ENCODE measurements at regions not wholly inside any gene's neighbourhood (a gene's known extent, or its start where the extent isn't known, plus 50 kb on each side); places are given as distances from the start of the nearest gene placed in this dataset.

GRCh38 chr5:174991847-174992246 is 267.5 kb downstream of the MSX2 start:
- no peak for TF ChIP-seq CTCF (conservative IDR thresholded peaks at IDR 0.05; ENCODE audit: low read length)
- DNase-seq (ENCODE audit: low read depth): no peak
- no peak overlapping the region for H3K4me3 ChIP-seq (ENCODE audit: low read length)

GRCh38 chr5:174990909-174991308 is 266.5 kb downstream of the MSX2 start:
- TF ChIP-seq CTCF (conservative IDR thresholded peaks at IDR 0.05; ENCODE audit: low read length): no peak

GRCh38 chr5:174987443-174988012 is 263.1 kb downstream of the MSX2 start:
- no peak for TF ChIP-seq CTCF (conservative IDR thresholded peaks at IDR 0.05; ENCODE audit: low read length)
- no peak overlapping the region for H3K4me3 ChIP-seq (ENCODE audit: low read length)
- DNase-seq (ENCODE audit: low read depth): no peak

More at GRCh38 chr5:174990909-174991308, 266.5 kb downstream of the MSX2 start:
- H3K4me3 ChIP-seq (ENCODE audit: low read length): no peak overlapping the region
- DNase-seq (ENCODE audit: low read depth): no peak

GRCh38 chr5:174984863-174985262 is 260.5 kb downstream of the MSX2 start:
- DNase-seq (ENCODE audit: low read depth): no peak
- TF ChIP-seq CTCF (conservative IDR thresholded peaks at IDR 0.05; ENCODE audit: low read length): no peak
- H3K4me3 ChIP-seq (ENCODE audit: low read length): no peak overlapping the region

- TF ChIP-seq CTCF (conservative IDR thresholded peaks at IDR 0.05; ENCODE audit: low read length): no peak
- no peak for DNase-seq (ENCODE audit: low read depth)
These were observed 258.1 kb downstream of the MSX2 start for GRCh38 chr5:174982485-174982884.

GRCh38 chr5:174981416-174981815 is 257.0 kb downstream of the MSX2 start:
- H3K4me3 ChIP-seq (ENCODE audit: low read length): no peak overlapping the region
- no peak for TF ChIP-seq CTCF (conservative IDR thresholded peaks at IDR 0.05; ENCODE audit: low read length)
- no peak for DNase-seq (ENCODE audit: low read depth)

More at GRCh38 chr5:174982485-174982884, 258.1 kb downstream of the MSX2 start:
- no peak overlapping the region for H3K4me3 ChIP-seq (ENCODE audit: low read length)

- no peak overlapping the region for H3K4me3 ChIP-seq (ENCODE audit: low read length)
- no peak for DNase-seq (ENCODE audit: low read depth)
- no peak for TF ChIP-seq CTCF (conservative IDR thresholded peaks at IDR 0.05; ENCODE audit: low read length)
These were observed 256.6 kb downstream of the MSX2 start for GRCh38 chr5:174980952-174981351.
